Peyer's patch (tissue), 4 donors: ENCODE measurements at regions not wholly inside any gene's neighbourhood (a gene's known extent, or its start where the extent isn't known, plus 50 kb on each side); places are given as distances from the start of the nearest gene placed in this dataset.

Experiments used
- POLR2A ChIP-seq, 2 donors: fragments of 450-650 bp; IDR thresholded peaks; one replicate each; pipeline ENCODE4 v1.5.1; 2017; ENCODE audit warnings: antibody characterized with exemption in 2 of 2, mild to moderate bottlenecking in 2 of 2, moderate library complexity in 2 of 2
- TF ChIP-seq, protein P1 (sequence below), 6 experiments: fragments of 450-650 bp in 4 of 6; fragments of 200-600 bp in 2 of 6; sonication (generic) in 1 of 6; IDR thresholded peaks; one replicate each; pipeline ENCODE4 v1.5.1; 2017 to 2019; ENCODE audit warnings: antibody characterized with exemption in 6 of 6, mild to moderate bottlenecking in 3 of 6, moderate library complexity in 1 of 6

DNA sequence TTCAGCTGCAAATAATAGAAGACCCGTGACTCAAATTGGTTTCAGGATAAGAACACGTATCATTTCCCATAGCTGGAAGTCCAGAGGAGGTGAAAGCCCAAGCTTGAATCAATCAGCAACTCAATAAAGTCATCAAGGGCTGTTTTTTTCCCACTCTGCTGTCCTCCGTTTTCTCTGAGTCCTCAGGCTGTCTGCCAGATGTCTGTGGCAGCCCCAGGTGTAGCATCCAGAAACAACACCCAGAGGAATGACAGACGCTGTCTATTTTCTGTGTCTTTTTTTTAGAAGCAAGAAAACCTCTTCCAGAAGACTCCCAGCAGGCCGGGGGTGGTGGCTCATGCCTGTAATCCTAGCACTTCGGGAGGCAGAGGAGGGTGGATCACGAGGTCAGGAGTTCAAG, 204.4 kb downstream of the FAM43A start:
- TF ChIP-seq, protein P1, sequence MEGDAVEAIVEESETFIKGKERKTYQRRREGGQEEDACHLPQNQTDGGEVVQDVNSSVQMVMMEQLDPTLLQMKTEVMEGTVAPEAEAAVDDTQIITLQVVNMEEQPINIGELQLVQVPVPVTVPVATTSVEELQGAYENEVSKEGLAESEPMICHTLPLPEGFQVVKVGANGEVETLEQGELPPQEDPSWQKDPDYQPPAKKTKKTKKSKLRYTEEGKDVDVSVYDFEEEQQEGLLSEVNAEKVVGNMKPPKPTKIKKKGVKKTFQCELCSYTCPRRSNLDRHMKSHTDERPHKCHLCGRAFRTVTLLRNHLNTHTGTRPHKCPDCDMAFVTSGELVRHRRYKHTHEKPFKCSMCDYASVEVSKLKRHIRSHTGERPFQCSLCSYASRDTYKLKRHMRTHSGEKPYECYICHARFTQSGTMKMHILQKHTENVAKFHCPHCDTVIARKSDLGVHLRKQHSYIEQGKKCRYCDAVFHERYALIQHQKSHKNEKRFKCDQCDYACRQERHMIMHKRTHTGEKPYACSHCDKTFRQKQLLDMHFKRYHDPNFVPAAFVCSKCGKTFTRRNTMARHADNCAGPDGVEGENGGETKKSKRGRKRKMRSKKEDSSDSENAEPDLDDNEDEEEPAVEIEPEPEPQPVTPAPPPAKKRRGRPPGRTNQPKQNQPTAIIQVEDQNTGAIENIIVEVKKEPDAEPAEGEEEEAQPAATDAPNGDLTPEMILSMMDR (IDR thresholded peaks at IDR 0.05), result no peak
- TF ChIP-seq POLR2A (IDR thresholded peaks at IDR 0.05), result no peak
